Thyroid gland (tissue), 4 donors: ENCODE measurements at regions not wholly inside any gene's neighbourhood (a gene's known extent, or its start where the extent isn't known, plus 50 kb on each side); places are given as distances from the start of the nearest gene placed in this dataset.

ENCODE experiments used
- DNase-seq, 2 donors: peaks; one replicate each; pipeline ENCODE4 v3.0.0-alpha.2; 2019
- H3K27ac ChIP-seq, 3 donors: fragments of 200-600 bp; sonication (generic); 1 replicate in 2 of 3; 2 replicates in 1 of 3; pipeline ENCODE4 v1.5.1; 2016 to 2019; ENCODE audit warnings: mild to moderate bottlenecking in 1 of 3, moderate library complexity in 1 of 3
- H3K27me3 ChIP-seq: fragments of 200-600 bp; sonication (generic); one replicate; pipeline ENCODE4 v1.5.1; 2019
- H3K36me3 ChIP-seq, 2 donors: fragments of 200-600 bp; sonication (generic); one replicate each; pipeline ENCODE4 v1.5.1; 2016 to 2019
- H3K4me1 ChIP-seq, 2 donors: fragments of 200-600 bp; sonication (generic); one replicate each; pipeline ENCODE4 v1.5.1; 2017 to 2019
- H3K4me3 ChIP-seq, 3 donors: fragments of 200-600 bp; sonication (generic); replicated peaks in 1 of 3; 1 replicate in 2 of 3; 2 replicates in 1 of 3; pipeline ENCODE4 v1.5.1; 2016; ENCODE audit warnings: mild to moderate bottlenecking in 1 of 3
- H3K9me3 ChIP-seq: fragments of 200-600 bp; sonication (generic); one replicate; pipeline ENCODE4 v1.5.1; 2017
- CTCF ChIP-seq, 6 experiments: fragments of 200-600 bp in 3 of 6; fragments of 450-650 bp in 3 of 6; sonication (generic) in 3 of 6; IDR thresholded peaks; one replicate each; pipeline ENCODE4 v1.5.1; 2016 to 2019; ENCODE audit warnings: antibody characterized with exemption in 6 of 6, mild to moderate bottlenecking in 2 of 6, inconsistent platforms in 1 of 6, moderate library complexity in 1 of 6
- POLR2A ChIP-seq, 2 donors: fragments of 450-650 bp; IDR thresholded peaks; one replicate each; pipeline ENCODE4 v1.6.1; 2017; ENCODE audit warnings: antibody characterized with exemption in 2 of 2, mild to moderate bottlenecking in 2 of 2, moderate library complexity in 1 of 2
- WGBS, 2 donors: methylation state at CpG; one replicate each; pipeline ENCODE4 v1.1.5; 2017; 5-methylcytosine and 5-hydroxymethylcytosine counted together
- intact Hi-C: fragments of 100-400 bp; cut with DNase I; formaldehyde crosslinking; loops from one replicate; pipeline ENCODE4 v1.15.1; 2023

- no peaks in the 10 kb centered on the region for H3K36me3 ChIP-seq
- intact Hi-C loops = no loop called here
- TF ChIP-seq POLR2A (IDR thresholded peaks at IDR 0.05) = no peak
- TF ChIP-seq CTCF (IDR thresholded peaks at IDR 0.05) = no peak
- no peaks in the 10 kb centered on the region for H3K27me3 ChIP-seq
- no peak overlapping the region for H3K4me3 ChIP-seq
- 78 to 84% methylated on average over 4 of the region's 4 CpGs for WGBS, 2 donors
- no peaks in the 10 kb centered on the region for H3K9me3 ChIP-seq
- no peaks in the 10 kb centered on the region for H3K4me1 ChIP-seq
- DNase-seq = no peak
- no peak overlapping the region for H3K27ac ChIP-seq
Measured at GRCh38 chr21:18460979-18461378, 57.4 kb upstream of the TMPRSS15 start.

- no peak for DNase-seq
- Histone ChIP-seq H3K9me3 (no peaks in the 10 kb centered on the region), H3K4me3 (no peak overlapping the region), H3K4me1 (no peaks in the 10 kb centered on the region), H3K27me3 (no peaks in the 10 kb centered on the region), H3K27ac (no peak overlapping the region), H3K36me3 (no peaks in the 10 kb centered on the region)
- TF ChIP-seq CTCF (IDR thresholded peaks at IDR 0.05) = no peak
- TF ChIP-seq POLR2A (IDR thresholded peaks at IDR 0.05) = no peak
- intact Hi-C loops = no loop called here
- WGBS, 2 donors = 90 to 91% methylated on average over 3 of the region's 3 CpGs
Measured at GRCh38 chr21:18461743-18462142, 58.2 kb upstream of the TMPRSS15 start.

GRCh38 chr21:18467715-18468114 lies 64.1 kb upstream of the TMPRSS15 start:
- Histone ChIP-seq H3K27me3 (no peaks in the 10 kb centered on the region), H3K9me3 (no peaks in the 10 kb centered on the region), H3K4me3 (no peak overlapping the region), H3K27ac (no peak overlapping the region), H3K4me1 (no peaks in the 10 kb centered on the region), H3K36me3 (no peaks in the 10 kb centered on the region)
- DNase-seq = no peak
- intact Hi-C loops = no loop called here
- TF ChIP-seq CTCF (IDR thresholded peaks at IDR 0.05) = no peak
- no peak for TF ChIP-seq POLR2A (IDR thresholded peaks at IDR 0.05)
- 68% methylated on average over 2 of the region's 2 CpGs for WGBS, 2 donors

- Histone ChIP-seq H3K27me3 (no peaks in the 10 kb centered on the region), H3K4me1 (no peaks in the 10 kb centered on the region), H3K27ac (no peak overlapping the region), H3K9me3 (no peaks in the 10 kb centered on the region), H3K4me3 (no peak overlapping the region), H3K36me3 (no peaks in the 10 kb centered on the region)
- intact Hi-C loops = no loop called here
- 70 to 80% methylated on average over 6 of the region's 6 CpGs for WGBS, 2 donors
- TF ChIP-seq CTCF (IDR thresholded peaks at IDR 0.05) (no peak), POLR2A (IDR thresholded peaks at IDR 0.05) (no peak)
- DNase-seq = no peak
Measured at GRCh38 chr21:18468790-18469189, 65.2 kb upstream of the TMPRSS15 start.

- Histone ChIP-seq H3K9me3 (no peaks in the 10 kb centered on the region), H3K4me1 (no peaks in the 10 kb centered on the region), H3K27ac (no peak overlapping the region), H3K4me3 (no peak overlapping the region), H3K27me3 (no peaks in the 10 kb centered on the region), H3K36me3 (no peaks in the 10 kb centered on the region)
- intact Hi-C loops = no loop called here
- DNase-seq = no peak
- WGBS, 2 donors = 75 to 80% methylated on average over 1 of the region's 1 CpG
- TF ChIP-seq CTCF (IDR thresholded peaks at IDR 0.05) = no peak
- no peak for TF ChIP-seq POLR2A (IDR thresholded peaks at IDR 0.05)
Measured at GRCh38 chr21:18476639-18477038, 73.1 kb upstream of the TMPRSS15 start.
